GM12873 (cell line): ENCODE measurements at regions not wholly inside any gene's neighbourhood (a gene's known extent, or its start where the extent isn't known, plus 50 kb on each side); places are given as distances from the start of the nearest gene placed in this dataset.

Source experiments
- TF ChIP-seq, protein P1 (sequence below): IDR thresholded peaks from 2 replicates; pipeline ENCODE4 v1.5.1; 2012; ENCODE audit warnings: low read depth, mild to moderate bottlenecking, moderate library complexity, low read length, control low read depth; ENCODE audit not compliant: insufficient read depth; ENCODE audit errors: missing control alignments

DNA sequence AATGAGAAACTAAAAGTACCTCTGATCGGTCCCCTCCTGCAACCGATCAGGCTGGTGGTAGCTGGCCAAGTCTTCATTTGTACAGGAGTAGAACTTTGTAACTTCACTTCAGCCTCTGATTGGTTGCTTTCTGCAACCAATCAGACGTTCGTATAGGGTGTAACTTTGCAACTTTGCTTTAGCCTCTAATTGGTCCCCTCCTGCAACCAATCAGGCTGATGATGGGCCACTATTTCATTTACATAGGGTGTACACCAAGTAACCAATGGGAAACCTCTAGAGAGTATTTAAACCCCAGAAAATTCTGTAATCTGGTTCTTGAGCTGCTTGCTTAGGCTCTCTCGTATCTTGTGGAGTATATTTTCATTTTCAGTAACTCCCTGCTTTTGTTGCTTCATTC, 445.5 kb downstream of the MED10 start:
- TF ChIP-seq, protein P1, sequence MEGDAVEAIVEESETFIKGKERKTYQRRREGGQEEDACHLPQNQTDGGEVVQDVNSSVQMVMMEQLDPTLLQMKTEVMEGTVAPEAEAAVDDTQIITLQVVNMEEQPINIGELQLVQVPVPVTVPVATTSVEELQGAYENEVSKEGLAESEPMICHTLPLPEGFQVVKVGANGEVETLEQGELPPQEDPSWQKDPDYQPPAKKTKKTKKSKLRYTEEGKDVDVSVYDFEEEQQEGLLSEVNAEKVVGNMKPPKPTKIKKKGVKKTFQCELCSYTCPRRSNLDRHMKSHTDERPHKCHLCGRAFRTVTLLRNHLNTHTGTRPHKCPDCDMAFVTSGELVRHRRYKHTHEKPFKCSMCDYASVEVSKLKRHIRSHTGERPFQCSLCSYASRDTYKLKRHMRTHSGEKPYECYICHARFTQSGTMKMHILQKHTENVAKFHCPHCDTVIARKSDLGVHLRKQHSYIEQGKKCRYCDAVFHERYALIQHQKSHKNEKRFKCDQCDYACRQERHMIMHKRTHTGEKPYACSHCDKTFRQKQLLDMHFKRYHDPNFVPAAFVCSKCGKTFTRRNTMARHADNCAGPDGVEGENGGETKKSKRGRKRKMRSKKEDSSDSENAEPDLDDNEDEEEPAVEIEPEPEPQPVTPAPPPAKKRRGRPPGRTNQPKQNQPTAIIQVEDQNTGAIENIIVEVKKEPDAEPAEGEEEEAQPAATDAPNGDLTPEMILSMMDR, result no peak

DNA sequence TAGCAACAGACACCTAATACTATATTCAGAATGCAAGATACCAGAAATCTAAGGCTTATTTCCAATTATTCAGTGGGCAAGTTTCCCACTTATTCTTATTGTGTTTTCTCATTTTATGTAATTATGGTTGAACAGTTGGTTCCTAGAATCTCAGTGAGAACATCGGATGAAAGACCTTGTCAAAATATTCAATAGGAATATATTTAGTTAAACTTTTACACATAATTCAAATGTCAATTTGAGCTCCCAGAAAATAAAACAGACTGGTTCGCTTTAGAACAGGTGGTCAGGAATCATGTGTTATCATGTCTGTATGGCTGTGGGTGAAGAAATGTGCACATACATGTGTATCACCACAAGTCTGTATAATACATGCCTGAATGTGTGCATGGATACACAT, 447.8 kb downstream of the MED10 start:
- TF ChIP-seq, protein P1, result no peak

DNA sequence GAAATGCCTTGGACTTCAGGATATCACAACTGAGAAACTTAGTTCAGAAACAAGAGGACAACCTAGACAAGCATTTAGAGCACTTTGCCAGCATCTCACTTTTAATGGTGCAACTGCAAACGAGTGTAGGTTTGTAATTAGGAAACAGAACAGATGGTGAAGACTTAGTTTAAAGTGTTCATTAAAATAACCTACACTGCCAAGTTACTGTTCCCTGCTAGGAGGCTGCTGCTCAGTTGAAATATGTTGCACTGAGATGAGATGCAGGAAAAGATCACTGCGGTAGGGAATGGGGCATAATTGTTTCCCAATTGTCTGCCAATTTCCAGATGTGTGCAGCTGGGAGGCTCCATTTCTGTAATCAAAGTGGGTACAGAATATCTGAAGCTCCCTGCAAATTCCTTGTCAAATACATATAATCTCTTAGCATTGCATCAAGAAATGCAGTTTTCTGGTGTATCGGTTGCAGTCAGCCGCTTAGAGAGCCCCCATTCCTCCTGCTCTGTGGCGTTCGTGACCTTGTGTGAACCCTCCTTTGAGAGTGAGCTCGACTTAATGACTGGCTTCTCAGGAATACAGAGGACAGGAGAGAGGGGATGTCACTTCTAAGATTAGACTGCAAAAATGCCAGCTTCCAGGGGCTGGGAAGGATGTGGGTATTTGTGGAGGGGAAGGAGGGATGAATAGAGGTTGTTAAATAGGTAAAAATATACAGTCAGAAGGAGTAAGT, 448.9 kb downstream of the MED10 start:
- TF ChIP-seq, protein P1, result no peak

DNA sequence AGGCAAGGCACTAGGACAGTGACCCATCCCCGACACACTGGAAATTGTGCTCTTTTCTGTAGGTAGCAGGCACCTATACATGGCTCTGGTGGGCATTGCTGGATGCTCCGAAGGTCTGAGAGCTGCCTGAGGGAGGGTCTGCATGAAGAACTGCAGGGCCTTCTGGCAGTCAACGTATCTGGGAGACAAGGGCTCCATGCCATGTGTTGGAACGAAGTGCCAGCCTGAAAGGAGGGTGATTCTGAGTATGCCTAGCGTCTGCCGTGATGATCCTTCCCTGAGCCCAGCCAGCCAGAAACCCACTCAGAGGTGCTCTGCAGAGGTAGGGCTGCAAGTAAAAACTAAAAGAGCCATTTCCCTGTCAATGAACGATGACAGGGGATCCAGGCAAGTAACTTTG, 453.2 kb downstream of the MED10 start:
- TF ChIP-seq, protein P1, result no peak

DNA sequence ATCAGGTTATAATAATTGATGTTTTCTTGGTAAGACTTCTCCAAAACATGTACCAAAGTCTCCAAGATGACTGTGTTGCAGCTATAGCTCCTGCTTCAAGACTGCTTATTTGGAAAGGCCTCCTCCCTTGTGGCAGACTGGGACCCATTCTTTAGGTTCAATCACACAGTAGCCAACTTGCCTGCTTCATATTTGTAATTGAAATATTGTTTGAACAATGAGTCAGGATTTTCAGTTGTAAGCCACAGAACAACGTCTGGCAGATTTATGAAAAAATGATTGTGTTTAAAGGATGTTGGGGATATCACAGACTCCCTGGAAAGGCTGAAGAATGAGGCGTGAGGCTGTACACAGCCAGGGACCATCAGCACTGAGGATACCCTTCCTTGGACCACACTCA, 458.9 kb downstream of the MED10 start:
- TF ChIP-seq, protein P1, result no peak

DNA sequence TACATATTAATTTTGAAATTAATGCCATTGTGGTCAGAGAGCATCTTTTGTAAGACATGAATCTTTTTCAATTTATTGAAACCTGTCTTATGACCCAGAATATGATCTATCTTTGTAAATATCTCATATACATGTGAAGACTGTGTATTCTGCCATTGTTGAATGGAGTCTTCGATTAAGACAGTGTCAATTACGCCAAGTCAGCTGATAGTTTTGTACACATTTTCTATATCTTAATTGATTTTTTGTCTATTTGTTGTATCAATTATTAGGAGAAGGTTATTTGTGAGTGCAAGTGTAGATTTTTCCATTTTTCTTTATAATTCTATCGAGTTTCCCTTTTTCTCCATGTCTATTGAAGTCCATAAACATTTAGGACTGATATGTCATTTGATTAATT, 471.6 kb downstream of the MED10 start:
- TF ChIP-seq, protein P1, result no peak

DNA sequence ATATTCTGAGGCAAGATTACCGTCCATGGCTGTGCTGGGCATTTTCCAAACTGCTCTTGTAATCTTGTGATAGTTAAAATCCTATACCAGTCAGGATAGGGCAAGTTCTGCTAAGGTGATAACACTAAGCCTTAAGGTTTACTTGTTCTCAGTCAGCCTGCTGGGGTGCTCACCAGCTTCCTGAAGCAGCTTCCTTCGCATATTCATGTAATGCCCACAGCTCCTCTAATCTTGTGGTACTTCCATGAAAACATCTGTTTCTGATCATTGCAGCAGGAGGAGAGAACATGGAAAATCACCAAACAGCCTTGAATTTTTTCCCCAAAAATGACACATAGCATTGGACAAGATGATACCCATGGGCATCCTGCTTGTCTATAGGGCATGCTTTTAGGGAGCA, 473.2 kb downstream of the MED10 start:
- TF ChIP-seq, protein P1, result no peak
